MM.1S (cell line): ENCODE measurements at regions not wholly inside any gene's neighbourhood (a gene's known extent, or its start where the extent isn't known, plus 50 kb on each side); places are given as distances from the start of the nearest gene placed in this dataset.

Source experiments
- DNase-seq: peaks from one replicate; pipeline ENCODE4 v3.0.0-alpha.2; 2015
- H2AFZ ChIP-seq: fragments of 300-600 bp; sonication (generic); 2 replicates; pipeline ENCODE4 v1.6.0; 2016; ENCODE audit warnings: antibody characterized with exemption, low read length
- H3F3A ChIP-seq: fragments of 300-600 bp; sonication (generic); 2 replicates; pipeline ENCODE4 v1.6.1; 2016; ENCODE audit warnings: mild to moderate bottlenecking, antibody characterized with exemption, low read length, moderate library complexity, mixed read lengths; ENCODE audit not compliant: insufficient read depth
- H3K27ac ChIP-seq: fragments of 300-600 bp; sonication (generic); 2 replicates; pipeline ENCODE4 v1.5.1; 2016; ENCODE audit warnings: mild to moderate bottlenecking, low read length
- H3K27me3 ChIP-seq: fragments of 300-600 bp; sonication (generic); replicated peaks from 2 replicates; pipeline ENCODE4 v1.6.0; 2016; ENCODE audit warnings: low read length; ENCODE audit not compliant: insufficient read depth
- H3K36me3 ChIP-seq: fragments of 300-600 bp; sonication (generic); replicated peaks from 2 replicates; pipeline ENCODE4 v1.6.1; 2016; ENCODE audit warnings: mild to moderate bottlenecking, low read length, mixed read lengths; ENCODE audit not compliant: insufficient read depth
- H3K4me1 ChIP-seq: fragments of 300-600 bp; sonication (generic); 2 replicates; pipeline ENCODE4 v1.6.1; 2016; ENCODE audit warnings: low read length, mixed read lengths
- H3K4me2 ChIP-seq: fragments of 300-600 bp; sonication (generic); 2 replicates; pipeline ENCODE4 v1.6.0; 2016; ENCODE audit warnings: low read depth, low read length
- H3K4me3 ChIP-seq: fragments of 300-600 bp; sonication (generic); 2 replicates; pipeline ENCODE4 v1.5.1; 2016; ENCODE audit warnings: low read length, mixed read lengths
- H3K79me2 ChIP-seq: fragments of 300-600 bp; sonication (generic); 2 replicates; pipeline ENCODE4 v1.6.1; 2016; ENCODE audit warnings: mixed run types, low read length, mixed read lengths
- H3K9ac ChIP-seq: fragments of 300-600 bp; sonication (generic); 2 replicates; pipeline ENCODE4 v1.6.1; 2016; ENCODE audit warnings: low read length, mixed read lengths
- H3K9me2 ChIP-seq: fragments of 300-600 bp; sonication (generic); replicated peaks from 2 replicates; pipeline ENCODE4 v1.6.1; 2016; ENCODE audit warnings: mild to moderate bottlenecking, low read length, mixed read lengths; ENCODE audit not compliant: insufficient read depth
- H3K9me3 ChIP-seq: fragments of 300-600 bp; sonication (generic); replicated peaks from 2 replicates; pipeline ENCODE4 v1.6.1; 2016; ENCODE audit warnings: mild to moderate bottlenecking, low read length, mixed read lengths; ENCODE audit not compliant: insufficient read depth
- H4K20me1 ChIP-seq: fragments of 300-600 bp; sonication (generic); 2 replicates; pipeline ENCODE4 v1.6.1; 2016; ENCODE audit warnings: mild to moderate bottlenecking, low read length, moderate library complexity, mixed read lengths; ENCODE audit not compliant: insufficient read depth
- CTCF ChIP-seq: fragments of 300-600 bp; sonication (generic); IDR thresholded peaks from 2 replicates; pipeline ENCODE4 v1.5.1; 2016; ENCODE audit warnings: antibody characterized with exemption, low read length, mixed read lengths
- EZH2 ChIP-seq: fragments of 300-600 bp; sonication (generic); optimal IDR thresholded peaks from 2 replicates; pipeline ENCODE3; 2017; ENCODE audit warnings: low read depth, mild to moderate bottlenecking, antibody characterized with exemption, low read length, mixed read lengths
- EZH2phosphoT487 ChIP-seq: fragments of 300-600 bp; sonication (generic); IDR thresholded peaks from 2 replicates; pipeline ENCODE4 v1.6.1; 2018; ENCODE audit warnings: antibody characterized with exemption, low read length

GRCh38 chr1:224800486-224801119, 128.9 kb upstream of the DNAH14 start:
- no peak overlapping the region for H3K27ac ChIP-seq
- H3K4me2 ChIP-seq = no peak overlapping the region
- no peaks in the 10 kb centered on the region for H3K36me3 ChIP-seq
- H3K27me3 ChIP-seq = no peaks in the 10 kb centered on the region
- TF ChIP-seq EZH2phosphoT487 (no peak), CTCF (no peak), EZH2 (no peak)
- no peaks in the 10 kb centered on the region for H3K4me1 ChIP-seq
- H3K9me2 ChIP-seq = no peaks in the 10 kb centered on the region
- no peak for DNase-seq
- no peaks in the 10 kb centered on the region for H3K79me2 ChIP-seq
- H3K9me3 ChIP-seq = no peaks in the 10 kb centered on the region
- H3K9ac ChIP-seq = no peak overlapping the region
- no peaks in the 10 kb centered on the region for H4K20me1 ChIP-seq
- H3K4me3 ChIP-seq = no peak overlapping the region
- H2AFZ ChIP-seq = no peak overlapping the region
- no peaks in the 10 kb centered on the region for H3F3A ChIP-seq

GRCh38 chr1:224801844-224802490, 127.5 kb upstream of the DNAH14 start:
- no peak for DNase-seq
- TF ChIP-seq EZH2phosphoT487 (no peak), CTCF (no peak), EZH2 (no peak)
- H2AFZ ChIP-seq = no peak overlapping the region

GRCh38 chr1:224802617-224803016, 126.9 kb upstream of the DNAH14 start:
- no peak overlapping the region for H3K9ac ChIP-seq
- no peak for DNase-seq
- H3K79me2 ChIP-seq = no peaks in the 10 kb centered on the region
- H3K4me3 ChIP-seq = no peak overlapping the region
- H3K9me3 ChIP-seq = no peaks in the 10 kb centered on the region
- H3F3A ChIP-seq = no peaks in the 10 kb centered on the region
- H2AFZ ChIP-seq = no peak overlapping the region
- H4K20me1 ChIP-seq = no peaks in the 10 kb centered on the region
- H3K4me1 ChIP-seq = no peaks in the 10 kb centered on the region
- H3K9me2 ChIP-seq = no peaks in the 10 kb centered on the region
- TF ChIP-seq EZH2phosphoT487 = no peak
- TF ChIP-seq CTCF = no peak
- no peak for TF ChIP-seq EZH2
- no peak overlapping the region for H3K4me2 ChIP-seq
- H3K27ac ChIP-seq = no peak overlapping the region
- no peaks in the 10 kb centered on the region for H3K27me3 ChIP-seq
- H3K36me3 ChIP-seq = no peaks in the 10 kb centered on the region

More at GRCh38 chr1:224801844-224802490, 127.5 kb upstream of the DNAH14 start:
- Histone ChIP-seq H3K27ac (no peak overlapping the region), H3K9me2 (no peaks in the 10 kb centered on the region), H3K9ac (no peak overlapping the region), H3K4me1 (no peaks in the 10 kb centered on the region), H3K36me3 (no peaks in the 10 kb centered on the region), H3K4me3 (no peak overlapping the region), H3F3A (no peaks in the 10 kb centered on the region), H3K9me3 (no peaks in the 10 kb centered on the region), H3K79me2 (no peaks in the 10 kb centered on the region), H4K20me1 (no peaks in the 10 kb centered on the region), H3K27me3 (no peaks in the 10 kb centered on the region), H3K4me2 (no peak overlapping the region)
